Suprapubic skin (tissue), 4 donors: ENCODE measurements at regions not wholly inside any gene's neighbourhood (a gene's known extent, or its start where the extent isn't known, plus 50 kb on each side); places are given as distances from the start of the nearest gene placed in this dataset.

ENCODE experiments used
- DNase-seq, 2 donors: peaks; one replicate each; pipeline ENCODE4 v3.0.0-alpha.2; 2019; ENCODE audit warnings: low spot score in 2 of 2
- H3K27ac ChIP-seq: fragments of 200-600 bp; sonication (generic); one replicate; pipeline ENCODE4 v1.5.1; 2019
- H3K27me3 ChIP-seq: fragments of 200-600 bp; sonication (generic); one replicate; pipeline ENCODE4 v1.5.1; 2019
- H3K36me3 ChIP-seq: fragments of 200-600 bp; sonication (generic); one replicate; pipeline ENCODE4 v1.5.1; 2019
- H3K4me1 ChIP-seq: fragments of 200-600 bp; sonication (generic); one replicate; pipeline ENCODE4 v1.5.1; 2019
- H3K4me3 ChIP-seq: fragments of 200-600 bp; sonication (generic); one replicate; pipeline ENCODE4 v1.5.1; 2019; ENCODE audit warnings: mild to moderate bottlenecking
- H3K9me3 ChIP-seq: fragments of 200-600 bp; sonication (generic); one replicate; pipeline ENCODE4 v1.5.1; 2019
- CTCF ChIP-seq, 2 donors: fragments of 200-600 bp in 1 of 2; fragments of 450-650 bp in 1 of 2; sonication (generic) in 1 of 2; IDR thresholded peaks; one replicate each; pipeline ENCODE4 v1.5.1; 2016 to 2019; ENCODE audit warnings: antibody characterized with exemption in 2 of 2, mild to moderate bottlenecking in 1 of 2, moderate library complexity in 1 of 2
- EP300 ChIP-seq: sonication (generic); formaldehyde crosslinking; IDR thresholded peaks from one replicate; pipeline ENCODE4 v1.6.1; 2017; ENCODE audit warnings: antibody characterized with exemption
- POLR2A ChIP-seq, 2 donors: fragments of 450-650 bp; IDR thresholded peaks; one replicate each; pipeline ENCODE4 v1.6.1; 2017; ENCODE audit warnings: antibody characterized with exemption in 2 of 2, mild to moderate bottlenecking in 2 of 2, moderate library complexity in 2 of 2
- POLR2AphosphoS5 ChIP-seq, 3 donors: sonication (generic); formaldehyde crosslinking; IDR thresholded peaks; one replicate each; pipeline ENCODE4 v1.6.1; 2017; ENCODE audit warnings: antibody characterized with exemption in 3 of 3
- WGBS: methylation state at CpG from one replicate; pipeline ENCODE4 v1.1.5; 2018; 5-methylcytosine and 5-hydroxymethylcytosine counted together

GRCh38 chr2:4959219-4959618 is 733.0 kb upstream of the SOX11 start:
- TF ChIP-seq POLR2AphosphoS5 (IDR thresholded peaks at IDR 0.05) = no peak
- no peak for TF ChIP-seq EP300
- WGBS = 87% methylated on average over 1 of the region's 1 CpG
- DNase-seq = no peak
- H3K27ac ChIP-seq = no peak overlapping the region
- H3K36me3 ChIP-seq = no peaks in the 10 kb centered on the region
- no peak overlapping the region for H3K4me3 ChIP-seq
- H3K27me3 ChIP-seq = no peaks in the 10 kb centered on the region
- no peaks in the 10 kb centered on the region for H3K9me3 ChIP-seq
- H3K4me1 ChIP-seq = peaks cover 2% of the 10 kb centered on the region

- Histone ChIP-seq H3K4me1 (peaks cover 2% of the 10 kb centered on the region), H3K36me3 (no peaks in the 10 kb centered on the region), H3K27ac (no peak overlapping the region), H3K4me3 (no peak overlapping the region), H3K27me3 (no peaks in the 10 kb centered on the region), H3K9me3 (no peaks in the 10 kb centered on the region)
- no peak for DNase-seq
- no peak for TF ChIP-seq POLR2AphosphoS5 (IDR thresholded peaks at IDR 0.05)
- no peak for TF ChIP-seq EP300
- TF ChIP-seq POLR2A (IDR thresholded peaks at IDR 0.05) = no peak
- no peak for TF ChIP-seq CTCF (IDR thresholded peaks at IDR 0.05)
- WGBS = 45% methylated on average over 3 of the region's 3 CpGs
Observed at GRCh38 chr2:4962419-4962818, 729.8 kb upstream of the SOX11 start.

DNA sequence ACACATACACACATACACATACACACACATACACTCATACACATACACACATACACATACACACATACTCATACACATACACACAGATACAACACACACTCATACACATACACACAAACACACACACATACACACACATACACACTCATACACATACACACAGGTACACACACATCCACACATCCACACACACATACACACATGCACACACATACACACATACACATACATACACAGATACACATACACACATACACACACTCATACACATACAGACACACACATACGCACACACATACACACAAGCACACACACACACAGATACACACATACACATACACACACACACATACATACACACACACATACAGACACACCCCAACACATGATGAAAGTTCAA is 729.1 kb upstream of the SOX11 start:
- no peak for DNase-seq
- TF ChIP-seq EP300 = no peak
- TF ChIP-seq POLR2A (IDR thresholded peaks at IDR 0.05) = no peak
- TF ChIP-seq POLR2AphosphoS5 (IDR thresholded peaks at IDR 0.05) = no peak
- TF ChIP-seq CTCF (IDR thresholded peaks at IDR 0.05) = no peak
- H3K9me3 ChIP-seq = no peaks in the 10 kb centered on the region
- no peaks in the 10 kb centered on the region for H3K27me3 ChIP-seq
- H3K4me3 ChIP-seq = no peak overlapping the region
- 100% methylated on average over 1 of the region's 1 CpG for WGBS
- no peaks in the 10 kb centered on the region for H3K36me3 ChIP-seq
- no peak overlapping the region for H3K27ac ChIP-seq
- peaks cover 2% of the 10 kb centered on the region for H3K4me1 ChIP-seq

DNA sequence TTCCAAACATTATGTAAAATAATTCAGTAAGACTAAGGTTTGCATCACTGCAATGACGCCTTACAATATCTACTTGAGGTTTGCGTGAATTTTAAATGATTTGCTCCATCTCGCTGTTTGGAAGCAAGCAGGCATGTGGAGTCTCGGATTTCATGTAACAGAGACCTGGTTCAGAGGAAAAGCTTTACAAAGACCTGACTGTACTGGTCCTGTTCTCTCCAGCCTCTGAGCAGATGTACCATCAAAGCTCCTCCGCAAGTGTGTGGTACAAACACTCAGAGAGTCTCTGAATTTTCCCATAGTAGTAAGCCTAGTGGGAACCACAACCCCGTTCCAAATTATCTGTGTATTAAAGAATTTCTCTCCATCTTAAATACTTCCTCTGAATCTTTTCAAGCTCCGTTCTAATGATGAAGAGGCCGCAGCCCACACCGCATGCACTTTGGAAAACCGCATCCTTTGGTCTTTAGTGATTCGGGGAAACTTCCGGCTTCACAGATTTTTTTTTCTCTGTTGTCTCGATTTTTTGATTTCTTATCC is 728.1 kb upstream of the SOX11 start:
- no peaks in the 10 kb centered on the region for H3K9me3 ChIP-seq
- no peaks in the 10 kb centered on the region for H3K27me3 ChIP-seq
- no peak overlapping the region for H3K4me3 ChIP-seq
- no peaks in the 10 kb centered on the region for H3K36me3 ChIP-seq
- no peak for DNase-seq
- 56% methylated on average over 13 of the region's 13 CpGs for WGBS
- peaks cover 2% of the 10 kb centered on the region for H3K4me1 ChIP-seq
- TF ChIP-seq POLR2AphosphoS5 (IDR thresholded peaks at IDR 0.05) (no peak), CTCF (IDR thresholded peaks at IDR 0.05) (no peak), POLR2A (IDR thresholded peaks at IDR 0.05) (no peak)
- no peak overlapping the region for H3K27ac ChIP-seq

GRCh38 chr2:4964579-4964978 is 727.6 kb upstream of the SOX11 start:
- peaks cover 2% of the 10 kb centered on the region for H3K4me1 ChIP-seq
- H3K4me3 ChIP-seq = no peak overlapping the region
- H3K27me3 ChIP-seq = no peaks in the 10 kb centered on the region
- no peaks in the 10 kb centered on the region for H3K9me3 ChIP-seq
- H3K27ac ChIP-seq = no peak overlapping the region
- no peaks in the 10 kb centered on the region for H3K36me3 ChIP-seq
- DNase-seq = no peak
- 22% methylated on average over 16 of the region's 16 CpGs for WGBS
- TF ChIP-seq EP300 (no peak), POLR2AphosphoS5 (IDR thresholded peaks at IDR 0.05) (no peak), CTCF (IDR thresholded peaks at IDR 0.05) (no peak), POLR2A (IDR thresholded peaks at IDR 0.05) (no peak)
